Suprapubic skin (tissue), 4 donors: ENCODE measurements at regions not wholly inside any gene's neighbourhood (a gene's known extent, or its start where the extent isn't known, plus 50 kb on each side); places are given as distances from the start of the nearest gene placed in this dataset.

Experiments used
- POLR2A ChIP-seq, 2 donors: fragments of 450-650 bp; IDR thresholded peaks; one replicate each; pipeline ENCODE4 v1.6.1; 2017; ENCODE audit warnings: antibody characterized with exemption in 2 of 2, mild to moderate bottlenecking in 2 of 2, moderate library complexity in 2 of 2
- POLR2AphosphoS5 ChIP-seq, 3 donors: sonication (generic); formaldehyde crosslinking; IDR thresholded peaks; one replicate each; pipeline ENCODE4 v1.6.1; 2017; ENCODE audit warnings: antibody characterized with exemption in 3 of 3
- TF ChIP-seq, protein P1 (sequence below), 2 donors: fragments of 200-600 bp in 1 of 2; fragments of 450-650 bp in 1 of 2; sonication (generic) in 1 of 2; IDR thresholded peaks; one replicate each; pipeline ENCODE4 v1.5.1; 2016 to 2019; ENCODE audit warnings: antibody characterized with exemption in 2 of 2, mild to moderate bottlenecking in 1 of 2, moderate library complexity in 1 of 2

DNA sequence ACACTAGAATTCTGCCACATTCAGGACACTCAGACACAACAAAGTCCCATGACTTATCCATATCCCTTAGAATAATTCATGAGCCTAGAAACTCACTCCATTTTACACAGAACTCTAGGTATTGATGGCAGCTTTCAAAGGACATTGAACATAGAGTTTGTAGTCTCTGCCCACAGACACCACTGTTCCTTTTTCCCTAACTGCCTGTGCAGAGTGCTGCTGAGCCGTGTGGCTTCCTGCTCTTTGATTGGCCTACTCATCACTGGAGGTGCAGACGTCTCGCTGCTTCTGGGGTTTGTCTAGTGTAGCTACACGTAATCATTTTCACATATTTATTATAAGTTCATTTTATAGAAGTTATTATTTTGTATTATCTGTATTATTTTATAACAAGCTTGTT is 407.6 kb downstream of the PREX1 start:
- TF ChIP-seq, protein P1, sequence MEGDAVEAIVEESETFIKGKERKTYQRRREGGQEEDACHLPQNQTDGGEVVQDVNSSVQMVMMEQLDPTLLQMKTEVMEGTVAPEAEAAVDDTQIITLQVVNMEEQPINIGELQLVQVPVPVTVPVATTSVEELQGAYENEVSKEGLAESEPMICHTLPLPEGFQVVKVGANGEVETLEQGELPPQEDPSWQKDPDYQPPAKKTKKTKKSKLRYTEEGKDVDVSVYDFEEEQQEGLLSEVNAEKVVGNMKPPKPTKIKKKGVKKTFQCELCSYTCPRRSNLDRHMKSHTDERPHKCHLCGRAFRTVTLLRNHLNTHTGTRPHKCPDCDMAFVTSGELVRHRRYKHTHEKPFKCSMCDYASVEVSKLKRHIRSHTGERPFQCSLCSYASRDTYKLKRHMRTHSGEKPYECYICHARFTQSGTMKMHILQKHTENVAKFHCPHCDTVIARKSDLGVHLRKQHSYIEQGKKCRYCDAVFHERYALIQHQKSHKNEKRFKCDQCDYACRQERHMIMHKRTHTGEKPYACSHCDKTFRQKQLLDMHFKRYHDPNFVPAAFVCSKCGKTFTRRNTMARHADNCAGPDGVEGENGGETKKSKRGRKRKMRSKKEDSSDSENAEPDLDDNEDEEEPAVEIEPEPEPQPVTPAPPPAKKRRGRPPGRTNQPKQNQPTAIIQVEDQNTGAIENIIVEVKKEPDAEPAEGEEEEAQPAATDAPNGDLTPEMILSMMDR (IDR thresholded peaks at IDR 0.05): no peak
- TF ChIP-seq POLR2A (IDR thresholded peaks at IDR 0.05) (no peak), POLR2AphosphoS5 (IDR thresholded peaks at IDR 0.05) (no peak)
